KMS-11 (cell line): ENCODE measurements at regions not wholly inside any gene's neighbourhood (a gene's known extent, or its start where the extent isn't known, plus 50 kb on each side); places are given as distances from the start of the nearest gene placed in this dataset.

Experiments
- H2AFZ ChIP-seq: fragments of 200-600 bp; sonication (generic); 2 replicates; pipeline ENCODE4 v1.6.1; 2016; ENCODE audit warnings: antibody characterized with exemption, mixed run types, low read depth
- H3K27ac ChIP-seq: fragments of 200-600 bp; sonication (generic); 2 replicates; pipeline ENCODE4 v1.6.1; 2016; ENCODE audit warnings: mild to moderate bottlenecking, mixed run types
- H3K27me3 ChIP-seq: fragments of 200-600 bp; sonication (generic); 2 replicates; pipeline ENCODE4 v1.6.1; 2017; ENCODE audit warnings: mild to moderate bottlenecking, low read depth, mixed run types, moderate library complexity; ENCODE audit not compliant: insufficient read depth
- H3K36me3 ChIP-seq: fragments of 200-600 bp; sonication (generic); 2 replicates; pipeline ENCODE4 v1.6.1; 2017; ENCODE audit warnings: mild to moderate bottlenecking, mixed run types; ENCODE audit not compliant: insufficient read depth
- H3K4me1 ChIP-seq: fragments of 200-600 bp; sonication (generic); 2 replicates; pipeline ENCODE4 v1.6.1; 2016; ENCODE audit warnings: mild to moderate bottlenecking, low read depth, mixed run types; ENCODE audit not compliant: poor library complexity, severe bottlenecking
- H3K4me2 ChIP-seq: fragments of 200-600 bp; sonication (generic); 2 replicates; pipeline ENCODE4 v1.7.0; 2016; ENCODE audit warnings: mild to moderate bottlenecking, mixed run types
- H3K4me3 ChIP-seq: fragments of 200-600 bp; sonication (generic); IDR thresholded peaks from 2 replicates; pipeline ENCODE4 v1.6.1; 2017; ENCODE audit warnings: low read depth, low read length, mixed read lengths; ENCODE audit not compliant: insufficient read depth
- H3K79me2 ChIP-seq: fragments of 200-600 bp; sonication (generic); 2 replicates; pipeline ENCODE4 v1.6.1; 2016; ENCODE audit warnings: low read depth, mixed run types; ENCODE audit not compliant: insufficient read depth
- H3K9ac ChIP-seq: fragments of 200-600 bp; sonication (generic); 2 replicates; pipeline ENCODE4 v1.6.1; 2016; ENCODE audit warnings: mild to moderate bottlenecking, mixed run types
- H4K20me1 ChIP-seq: fragments of 200-600 bp; sonication (generic); 2 replicates; pipeline ENCODE4 v1.6.1; 2016; ENCODE audit warnings: mild to moderate bottlenecking, mixed run types; ENCODE audit not compliant: insufficient read depth
- CTCF ChIP-seq: fragments of 200-600 bp; sonication (generic); conservative IDR thresholded peaks from 2 replicates; pipeline ENCODE4 v1.6.1; 2017; ENCODE audit warnings: low read depth, mild to moderate bottlenecking, antibody characterized with exemption, low read length, moderate library complexity, mixed read lengths

GRCh38 chr1:55536545-55536865, 321.3 kb upstream of the USP24 start:
- Histone ChIP-seq H3K4me1 (no peaks in the 10 kb centered on the region), H3K27ac (no peak overlapping the region), H3K9ac (no peak overlapping the region), H3K4me2 (no peak overlapping the region), H2AFZ (peak overlapping the region; percentile 49), H3K36me3 (no peaks in the 10 kb centered on the region), H3K27me3 (no peaks in the 10 kb centered on the region), H4K20me1 (no peaks in the 10 kb centered on the region), H3K79me2 (no peaks in the 10 kb centered on the region), H3K4me3 (no peak overlapping the region)
- TF ChIP-seq CTCF: no peak

GRCh38 chr1:55535724-55536544, 320.8 kb upstream of the USP24 start:
- no peaks in the 10 kb centered on the region for H3K79me2 ChIP-seq
- H3K27ac ChIP-seq: no peak overlapping the region
- H3K27me3 ChIP-seq: no peaks in the 10 kb centered on the region
- peak overlapping the region; percentile 49; the same call in 1 of the 2 replicates for H2AFZ ChIP-seq
- no peaks in the 10 kb centered on the region for H3K36me3 ChIP-seq
- no peak overlapping the region for H3K4me2 ChIP-seq
- H3K4me3 ChIP-seq: no peak overlapping the region
- H4K20me1 ChIP-seq: no peaks in the 10 kb centered on the region
- no peaks in the 10 kb centered on the region for H3K4me1 ChIP-seq
- TF ChIP-seq CTCF: no peak
- no peak overlapping the region for H3K9ac ChIP-seq

GRCh38 chr1:55534565-55535121, 319.5 kb upstream of the USP24 start:
- H3K4me3 ChIP-seq: no peak overlapping the region
- no peak overlapping the region for H3K4me2 ChIP-seq
- H4K20me1 ChIP-seq: no peaks in the 10 kb centered on the region
- H3K36me3 ChIP-seq: no peaks in the 10 kb centered on the region
- no peak overlapping the region for H3K27ac ChIP-seq
- H3K27me3 ChIP-seq: no peaks in the 10 kb centered on the region
- H3K9ac ChIP-seq: no peak overlapping the region
- H3K79me2 ChIP-seq: no peaks in the 10 kb centered on the region
- H3K4me1 ChIP-seq: no peaks in the 10 kb centered on the region
- no peak overlapping the region for H2AFZ ChIP-seq
- TF ChIP-seq CTCF: no peak

- H3K4me1 ChIP-seq: no peaks in the 10 kb centered on the region
- H2AFZ ChIP-seq: no peak overlapping the region
- H3K4me3 ChIP-seq: no peak overlapping the region
- no peak overlapping the region for H3K4me2 ChIP-seq
- no peak for TF ChIP-seq CTCF
- no peak overlapping the region for H3K9ac ChIP-seq
- no peaks in the 10 kb centered on the region for H3K36me3 ChIP-seq
- H4K20me1 ChIP-seq: no peaks in the 10 kb centered on the region
- no peak overlapping the region for H3K27ac ChIP-seq
- H3K79me2 ChIP-seq: no peaks in the 10 kb centered on the region
- H3K27me3 ChIP-seq: no peaks in the 10 kb centered on the region
Measured at GRCh38 chr1:55531644-55532043, 316.5 kb upstream of the USP24 start.
